ENCODE measurements at regions not wholly inside any gene's neighbourhood (a gene's known extent, or its start where the extent isn't known, plus 50 kb on each side); places are given as distances from the start of the nearest gene placed in this dataset.
A peak's percentile ranks its signal among the peaks of the same experiment; 100 is the strongest.
"Not testable (repeated sequence)": the region's sequence is repeated elsewhere in the genome, so short reads cannot be mapped to it uniquely, and the experiment has no call there.

DNA sequence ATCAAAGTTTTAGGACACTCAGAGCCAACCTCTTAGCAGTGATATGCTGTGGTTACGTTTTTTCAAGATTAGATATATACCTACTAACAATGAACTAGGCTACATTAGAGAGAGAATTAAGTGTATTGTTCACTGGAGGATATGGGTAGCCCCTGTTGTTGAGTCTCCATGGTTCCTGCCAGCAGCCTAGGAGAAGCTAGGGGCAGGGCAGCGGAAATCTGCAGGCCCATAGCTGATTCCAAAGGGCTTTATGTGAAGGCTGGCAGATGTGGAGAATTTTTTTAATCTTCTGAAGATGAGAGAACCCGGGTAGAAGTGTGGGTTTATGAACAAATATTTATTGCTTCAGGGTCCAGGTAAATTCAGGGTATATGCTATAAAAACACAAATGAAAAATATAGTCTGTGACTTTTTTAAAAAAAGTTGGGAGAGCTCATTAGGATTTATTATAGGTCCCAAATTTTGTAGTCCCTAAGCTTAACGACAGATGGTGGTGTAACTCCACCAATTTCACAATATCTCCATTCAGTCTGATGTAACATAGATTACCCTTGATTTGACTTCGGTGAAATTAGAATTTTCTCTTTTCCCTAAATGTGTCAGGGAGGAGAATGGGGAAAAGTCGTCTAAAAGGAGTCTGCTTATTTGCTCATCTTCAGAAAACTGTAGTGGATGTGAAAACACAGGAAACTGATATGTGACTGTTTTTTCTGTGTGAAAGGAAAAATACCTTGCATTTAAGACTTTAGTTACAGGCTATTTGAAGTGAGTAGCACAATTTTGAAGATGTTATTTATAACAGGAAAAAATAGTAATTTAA is 163.0 kb upstream of the PPP1R3A start:
- peak; percentile 64 for DNase-seq
- H3K27me3 ChIP-seq (ENCODE audit: insufficient read depth): peaks cover 87% of the 10 kb centered on the region
- H3K4me3 ChIP-seq (ENCODE audit: low read depth in 2 of 2, low read length in 1 of 2): no peak overlapping the region; a peak in 1 of 4 replicates
- no peak overlapping the region for H3K9ac ChIP-seq
- H3K4me1 ChIP-seq (ENCODE audit: control insufficient read depth in 1 of 2, insufficient read depth in 2 of 2, low read depth in 1 of 2, low read length in 1 of 2): peaks cover 0 to 3% of the 10 kb centered on the region in 2 experiments; a peak in 1 of 4 replicates
- POLR2A ChIA-PET: no interaction called here
- TF ChIP-seq CTCF (IDR thresholded peaks at IDR 0.05) (peak; percentile 76), JUND (IDR thresholded peaks at IDR 0.05) (no peak), SMC3 (IDR thresholded peaks at IDR 0.05; ENCODE audit: low read depth, low read length) (peak; percentile 21; the same call in 1 of the 2 replicates), RAD21 (IDR thresholded peaks at IDR 0.05; ENCODE audit: low read length) (peak; percentile 76)
- no peak overlapping the region for H3K4me2 ChIP-seq
- no peaks in the 10 kb centered on the region for H3K36me3 ChIP-seq (replicated peaks in 1 of 2; ENCODE audit: control insufficient read depth in 1 of 2, insufficient read depth in 2 of 2, low read length in 1 of 2)
- 3% methylated on average over 6 of the region's 6 CpGs for WGBS (ENCODE audit: low lambda C conversion rate)
- H2AFZ ChIP-seq (ENCODE audit: low read depth): no peak overlapping the region
- CTCF ChIA-PET: interaction anchor here (0.6 to 2.4 kb wide), 6 partner anchors 13 to 1835 kb away, joined by 3 to 7 read pairs (median 3); no protein-coding TSS in a partner anchor
- no peaks in the 10 kb centered on the region for H3K9me2 ChIP-seq
- H3F3A ChIP-seq (replicated peaks; ENCODE audit: insufficient read depth): peaks cover 3% of the 10 kb centered on the region
- H3K79me2 ChIP-seq (ENCODE audit: insufficient read depth): no peaks in the 10 kb centered on the region
- H4K20me1 ChIP-seq (ENCODE audit: insufficient read depth): no peaks in the 10 kb centered on the region
- no peak overlapping the region for H3K27ac ChIP-seq (ENCODE audit: low read depth in 2 of 2, low read length in 1 of 2)
- H3K9me3 ChIP-seq: no peaks in the 10 kb centered on the region

DNA sequence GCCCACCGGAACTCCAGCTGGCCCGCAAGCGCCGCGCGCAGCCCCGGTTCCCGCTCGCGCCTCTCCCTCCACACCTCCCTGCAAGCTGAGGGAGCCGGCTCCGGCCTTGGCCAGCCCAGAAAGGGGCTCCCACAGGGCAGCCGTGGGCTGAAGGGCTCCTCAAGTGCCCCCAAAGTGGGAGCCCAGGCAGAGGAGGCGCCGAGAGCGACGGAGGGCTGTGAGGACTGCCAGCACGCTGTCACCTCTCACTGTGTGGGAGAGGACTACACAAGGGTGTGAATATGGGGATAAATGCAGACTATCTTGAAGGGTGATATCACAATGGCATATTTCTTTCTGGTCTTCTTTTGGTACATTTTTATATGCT is 158.3 kb upstream of the PPP1R3A start:
- CTCF ChIA-PET; H3K27ac ChIP-seq (ENCODE audit: low read depth in 2 of 2, low read length in 1 of 2); H3K36me3 ChIP-seq (replicated peaks in 1 of 2; ENCODE audit: control insufficient read depth in 1 of 2, insufficient read depth in 2 of 2, low read length in 1 of 2); H3K79me2 ChIP-seq (ENCODE audit: insufficient read depth); DNase-seq; H3K4me1 ChIP-seq (ENCODE audit: control insufficient read depth in 1 of 2, insufficient read depth in 2 of 2, low read depth in 1 of 2, low read length in 1 of 2); H3K9me3 ChIP-seq; H3K4me3 ChIP-seq (ENCODE audit: low read depth in 2 of 2, low read length in 1 of 2); POLR2A ChIA-PET; H3F3A ChIP-seq (replicated peaks; ENCODE audit: insufficient read depth); H4K20me1 ChIP-seq (ENCODE audit: insufficient read depth); H3K4me2 ChIP-seq; H3K9me2 ChIP-seq; H3K9ac ChIP-seq; H2AFZ ChIP-seq (ENCODE audit: low read depth): not testable (repeated sequence)
- 45% methylated on average over 16 of the region's 18 CpGs for WGBS (ENCODE audit: low lambda C conversion rate)
- H3K27me3 ChIP-seq (ENCODE audit: insufficient read depth): peaks cover 72% of the 10 kb centered on the region

GRCh38 chr7:114076392-114077157 is 157.8 kb upstream of the PPP1R3A start:
- not testable (repeated sequence) for H3K36me3 ChIP-seq (replicated peaks in 1 of 2; ENCODE audit: control insufficient read depth in 1 of 2, insufficient read depth in 2 of 2, low read length in 1 of 2)

More at GRCh38 chr7:114076392-114077157, 157.8 kb upstream of the PPP1R3A start:
- H3K9me2 ChIP-seq; H2AFZ ChIP-seq (ENCODE audit: low read depth); H3K4me1 ChIP-seq (ENCODE audit: control insufficient read depth in 1 of 2, insufficient read depth in 2 of 2, low read depth in 1 of 2, low read length in 1 of 2); POLR2A ChIA-PET; H3K4me3 ChIP-seq (ENCODE audit: low read depth in 2 of 2, low read length in 1 of 2); H3K4me2 ChIP-seq; H3K79me2 ChIP-seq (ENCODE audit: insufficient read depth); H3K9me3 ChIP-seq; H3K9ac ChIP-seq; CTCF ChIA-PET; DNase-seq; H4K20me1 ChIP-seq (ENCODE audit: insufficient read depth); H3F3A ChIP-seq (replicated peaks; ENCODE audit: insufficient read depth); H3K27ac ChIP-seq (ENCODE audit: low read depth in 2 of 2, low read length in 1 of 2): not testable (repeated sequence)
- WGBS (ENCODE audit: low lambda C conversion rate): 22% methylated on average over 16 of the region's 38 CpGs
- peaks cover 68% of the 10 kb centered on the region for H3K27me3 ChIP-seq (ENCODE audit: insufficient read depth)

Data from SK-N-SH (cell line).